ENCODE measurements at regions not wholly inside any gene's neighbourhood (a gene's known extent, or its start where the extent isn't known, plus 50 kb on each side); places are given as distances from the start of the nearest gene placed in this dataset.

- DNase-seq: no peak
These were observed 107.3 kb upstream of the ELAVL2 start for GRCh38 chr9:23933348-23933747.

GRCh38 chr9:23926368-23926767 lies 100.3 kb upstream of the ELAVL2 start:
- DNase-seq: no peak

- DNase-seq: no peak
These were observed 88.5 kb upstream of the ELAVL2 start for GRCh38 chr9:23914431-23915003.

GRCh38 chr9:23907343-23907742 lies 81.3 kb upstream of the ELAVL2 start:
- DNase-seq: no peak

- no peak for DNase-seq
These were observed 61.7 kb upstream of the ELAVL2 start for GRCh38 chr9:23887781-23888180.

Measured in muscle of back (tissue), 3 donors.